ENCODE measurements at regions not wholly inside any gene's neighbourhood (a gene's known extent, or its start where the extent isn't known, plus 50 kb on each side); places are given as distances from the start of the nearest gene placed in this dataset.

GRCh38 chr12:128114485-128114884 lies 152.5 kb upstream of the TMEM132C start:
- Mint-ChIP-seq H3K4me3 (no peak overlapping the region), H3K27me3 (ENCODE audit: insufficient read depth) (no peaks in the 10 kb centered on the region), H3K27ac (no peak overlapping the region), H3K36me3 (ENCODE audit: low read depth) (peaks cover 20% of the 10 kb centered on the region), H3K9me3 (peaks cover 40% of the 10 kb centered on the region), H3K4me1 (ENCODE audit: low read depth) (no peaks in the 10 kb centered on the region)
- TF ChIP-seq CTCF (IDR thresholded peaks at IDR 0.05) = no peak
- no peak for DNase-seq

GRCh38 chr12:128116537-128116936 lies 150.4 kb upstream of the TMEM132C start:
- DNase-seq = no peak
- H3K9me3 Mint-ChIP-seq = peaks cover 35% of the 10 kb centered on the region
- H3K36me3 Mint-ChIP-seq (ENCODE audit: low read depth) = peaks cover 20% of the 10 kb centered on the region
- no peak overlapping the region for H3K27ac Mint-ChIP-seq
- H3K27me3 Mint-ChIP-seq (ENCODE audit: insufficient read depth) = no peaks in the 10 kb centered on the region
- no peak for TF ChIP-seq CTCF (IDR thresholded peaks at IDR 0.05)
- H3K4me3 Mint-ChIP-seq = no peak overlapping the region
- no peaks in the 10 kb centered on the region for H3K4me1 Mint-ChIP-seq (ENCODE audit: low read depth)

GRCh38 chr12:128120035-128120434 lies 146.9 kb upstream of the TMEM132C start:
- no peak for DNase-seq
- H3K36me3 Mint-ChIP-seq (ENCODE audit: low read depth) = peaks cover 4% of the 10 kb centered on the region; the same call in 1 of the 2 replicates
- no peak overlapping the region for H3K27ac Mint-ChIP-seq
- H3K9me3 Mint-ChIP-seq = peaks cover 35% of the 10 kb centered on the region
- no peak for TF ChIP-seq CTCF (IDR thresholded peaks at IDR 0.05)
- H3K4me1 Mint-ChIP-seq (ENCODE audit: low read depth) = no peaks in the 10 kb centered on the region
- H3K4me3 Mint-ChIP-seq = no peak overlapping the region
- no peaks in the 10 kb centered on the region for H3K27me3 Mint-ChIP-seq (ENCODE audit: insufficient read depth)

GRCh38 chr12:128121424-128121823 lies 145.5 kb upstream of the TMEM132C start:
- H3K4me3 Mint-ChIP-seq = no peak overlapping the region
- no peak for DNase-seq
- H3K36me3 Mint-ChIP-seq (ENCODE audit: low read depth) = no peaks in the 10 kb centered on the region
- H3K9me3 Mint-ChIP-seq = peaks cover 40% of the 10 kb centered on the region
- no peaks in the 10 kb centered on the region for H3K27me3 Mint-ChIP-seq (ENCODE audit: insufficient read depth)
- TF ChIP-seq CTCF (IDR thresholded peaks at IDR 0.05) = no peak
- no peaks in the 10 kb centered on the region for H3K4me1 Mint-ChIP-seq (ENCODE audit: low read depth)
- H3K27ac Mint-ChIP-seq = no peak overlapping the region

GRCh38 chr12:128123096-128123495 lies 143.9 kb upstream of the TMEM132C start:
- Mint-ChIP-seq H3K36me3 (ENCODE audit: low read depth) (no peaks in the 10 kb centered on the region), H3K4me1 (ENCODE audit: low read depth) (no peaks in the 10 kb centered on the region), H3K27ac (no peak overlapping the region), H3K27me3 (ENCODE audit: insufficient read depth) (no peaks in the 10 kb centered on the region), H3K4me3 (no peak overlapping the region), H3K9me3 (peaks cover 49% of the 10 kb centered on the region)
- TF ChIP-seq CTCF (IDR thresholded peaks at IDR 0.05) = no peak
- no peak for DNase-seq

- H3K27me3 Mint-ChIP-seq (ENCODE audit: insufficient read depth) = peaks cover 2% of the 10 kb centered on the region
- no peak overlapping the region for H3K4me3 Mint-ChIP-seq
- H3K4me1 Mint-ChIP-seq (ENCODE audit: low read depth) = no peaks in the 10 kb centered on the region
- DNase-seq = no peak
- no peak overlapping the region for H3K27ac Mint-ChIP-seq
- TF ChIP-seq CTCF (IDR thresholded peaks at IDR 0.05) = no peak
- no peaks in the 10 kb centered on the region for H3K36me3 Mint-ChIP-seq (ENCODE audit: low read depth)
- H3K9me3 Mint-ChIP-seq = peaks cover 58% of the 10 kb centered on the region
Measured at GRCh38 chr12:128131955-128132354, 135.0 kb upstream of the TMEM132C start.
